ENCODE measurements at regions not wholly inside any gene's neighbourhood (a gene's known extent, or its start where the extent isn't known, plus 50 kb on each side); places are given as distances from the start of the nearest gene placed in this dataset.
"Not testable (repeated sequence)": the region's sequence is repeated elsewhere in the genome, so short reads cannot be mapped to it uniquely, and the experiment has no call there.

- no peak for DNase-seq (ENCODE audit: low spot score)
Measured at GRCh38 chr6:28658475-28659249, 133.0 kb downstream of the GPX5 start.

- no peak for DNase-seq (ENCODE audit: low spot score)
Measured at GRCh38 chr6:28659250-28659566, 133.5 kb downstream of the GPX5 start.

- DNase-seq (ENCODE audit: low spot score), result no peak
Measured at GRCh38 chr6:28661097-28661713, 135.5 kb downstream of the GPX5 start.

- no peak for DNase-seq (ENCODE audit: low spot score)
Measured at GRCh38 chr6:28664870-28665396, 139.3 kb downstream of the GPX5 start.

GRCh38 chr6:28673417-28673786 is 147.7 kb downstream of the GPX5 start:
- DNase-seq (ENCODE audit: low spot score), result no peak

- DNase-seq (ENCODE audit: low spot score), result peak; percentile 23
Measured at GRCh38 chr6:28673787-28674671, 148.3 kb downstream of the GPX5 start.

GRCh38 chr6:28675600-28675999 is 149.9 kb downstream of the GPX5 start:
- no peak for DNase-seq (ENCODE audit: low spot score)

GRCh38 chr6:28682542-28682941 is 156.9 kb downstream of the GPX5 start:
- no peak for DNase-seq (ENCODE audit: low spot score)

GRCh38 chr6:28682956-28683685 is 157.4 kb downstream of the GPX5 start:
- not testable (repeated sequence) for DNase-seq (ENCODE audit: low spot score)

- DNase-seq (ENCODE audit: low spot score), result no peak
Measured at GRCh38 chr6:28683945-28684538, 158.4 kb downstream of the GPX5 start.

- DNase-seq (ENCODE audit: low spot score), result not testable (repeated sequence)
Measured at GRCh38 chr6:28685960-28686359, 160.3 kb downstream of the GPX5 start.

- not testable (repeated sequence) for DNase-seq (ENCODE audit: low spot score)
Measured at GRCh38 chr6:28686446-28687027, 160.9 kb downstream of the GPX5 start.

GRCh38 chr6:28687309-28687981 is 161.8 kb downstream of the GPX5 start:
- DNase-seq (ENCODE audit: low spot score), result not testable (repeated sequence)

- DNase-seq (ENCODE audit: low spot score), result not testable (repeated sequence)
Measured at GRCh38 chr6:28691991-28692390, 166.3 kb downstream of the GPX5 start.

GRCh38 chr6:28693033-28693750 is 167.5 kb downstream of the GPX5 start:
- no peak for DNase-seq (ENCODE audit: low spot score)

GRCh38 chr6:28693751-28694443 is 168.2 kb downstream of the GPX5 start:
- no peak for DNase-seq (ENCODE audit: low spot score)

GRCh38 chr6:28695715-28696114 is 170.0 kb downstream of the GPX5 start:
- no peak for DNase-seq (ENCODE audit: low spot score)

GRCh38 chr6:28696167-28696566 is 170.5 kb downstream of the GPX5 start:
- DNase-seq (ENCODE audit: low spot score), result no peak

- no peak for DNase-seq (ENCODE audit: low spot score)
Measured at GRCh38 chr6:28696682-28697081, 171.0 kb downstream of the GPX5 start.
